Tibial artery (tissue), 4 donors: ENCODE measurements at regions not wholly inside any gene's neighbourhood (a gene's known extent, or its start where the extent isn't known, plus 50 kb on each side); places are given as distances from the start of the nearest gene placed in this dataset.

ENCODE experiments used
- DNase-seq, 2 donors: peaks; one replicate each; pipeline ENCODE4 v3.0.0-alpha.2; 2019
- H3K27ac ChIP-seq, 2 donors: fragments of 200-600 bp; sonication (generic) in 1 of 2; 1 replicate in 1 of 2; 2 replicates in 1 of 2; pipeline ENCODE4 v1.5.1; 2018 to 2019; ENCODE audit warnings: mild to moderate bottlenecking in 1 of 2
- H3K27me3 ChIP-seq, 2 donors: fragments of 200-600 bp; sonication (generic) in 1 of 2; one replicate each; pipeline versions ENCODE4 v1.5.1 to v1.6.0; 2016 to 2019
- H3K36me3 ChIP-seq, 3 donors: fragments of 200-600 bp; sonication (generic) in 2 of 3; one replicate each; pipeline ENCODE4 v1.5.1; 2016 to 2019; ENCODE audit warnings: mild to moderate bottlenecking in 2 of 3
- H3K4me1 ChIP-seq, 4 donors: fragments of 200-600 bp; sonication (generic) in 2 of 4; 1 replicate in 3 of 4; 2 replicates in 1 of 4; pipeline ENCODE4 v1.5.1; 2016 to 2019
- H3K4me3 ChIP-seq, 2 donors: fragments of 200-600 bp; sonication (generic) in 1 of 2; 1 replicate in 1 of 2; 2 replicates in 1 of 2; pipeline ENCODE4 v1.5.1; 2018 to 2019; ENCODE audit warnings: mild to moderate bottlenecking in 2 of 2
- H3K9me3 ChIP-seq, 3 donors: fragments of 200-600 bp; sonication (generic) in 1 of 3; one replicate each; pipeline ENCODE4 v1.5.1; 2016 to 2019
- CTCF ChIP-seq, 2 experiments: fragments of 200-600 bp in 1 of 2; fragments of 450-650 bp in 1 of 2; IDR thresholded peaks; one replicate each; pipeline ENCODE4 v1.5.1; 2017 to 2019; ENCODE audit warnings: antibody characterized with exemption in 2 of 2, mild to moderate bottlenecking in 1 of 2, moderate library complexity in 1 of 2
- intact Hi-C: fragments of 100-400 bp; cut with DNase I; formaldehyde crosslinking; loops from one replicate; pipeline ENCODE4 v1.15.0; 2023; ENCODE audit warnings: low total_unique reads

- DNase-seq: no peak
- no peaks in the 10 kb centered on the region for H3K36me3 ChIP-seq
- no peaks in the 10 kb centered on the region for H3K9me3 ChIP-seq
- H3K27me3 ChIP-seq: no peaks in the 10 kb centered on the region
- no peaks in the 10 kb centered on the region for H3K4me1 ChIP-seq
- no peak overlapping the region for H3K4me3 ChIP-seq
- no peak overlapping the region for H3K27ac ChIP-seq
- intact Hi-C loops: no loop called here
- no peak for TF ChIP-seq CTCF (IDR thresholded peaks at IDR 0.05)
Measured at GRCh38 chr4:27714073-27714472, 853.4 kb downstream of the STIM2 start.

GRCh38 chr4:27716693-27717430, 856.2 kb downstream of the STIM2 start:
- intact Hi-C loops: no loop called here
- Histone ChIP-seq H3K36me3 (no peaks in the 10 kb centered on the region), H3K4me1 (no peaks in the 10 kb centered on the region), H3K27me3 (no peaks in the 10 kb centered on the region), H3K4me3 (no peak overlapping the region), H3K9me3 (no peaks in the 10 kb centered on the region), H3K27ac (no peak overlapping the region)
- TF ChIP-seq CTCF (IDR thresholded peaks at IDR 0.05): no peak
- no peak for DNase-seq

- Histone ChIP-seq H3K36me3 (no peaks in the 10 kb centered on the region), H3K4me1 (no peaks in the 10 kb centered on the region), H3K4me3 (no peak overlapping the region), H3K27ac (no peak overlapping the region), H3K27me3 (no peaks in the 10 kb centered on the region), H3K9me3 (no peaks in the 10 kb centered on the region)
- DNase-seq: no peak
- intact Hi-C loops: no loop called here
- TF ChIP-seq CTCF (IDR thresholded peaks at IDR 0.05): no peak
Measured at GRCh38 chr4:27717431-27717755, 856.8 kb downstream of the STIM2 start.

GRCh38 chr4:27720010-27720766, 859.5 kb downstream of the STIM2 start:
- TF ChIP-seq CTCF (IDR thresholded peaks at IDR 0.05): no peak
- H3K27ac ChIP-seq: no peak overlapping the region
- intact Hi-C loops: no loop called here
- H3K4me1 ChIP-seq: no peaks in the 10 kb centered on the region
- DNase-seq: no peak
- no peak overlapping the region for H3K4me3 ChIP-seq
- H3K27me3 ChIP-seq: no peaks in the 10 kb centered on the region
- H3K9me3 ChIP-seq: no peaks in the 10 kb centered on the region
- H3K36me3 ChIP-seq: no peaks in the 10 kb centered on the region

- no peaks in the 10 kb centered on the region for H3K36me3 ChIP-seq
- no peaks in the 10 kb centered on the region for H3K4me1 ChIP-seq
- TF ChIP-seq CTCF (IDR thresholded peaks at IDR 0.05): no peak
- no peak for DNase-seq
- intact Hi-C loops: no loop called here
- no peaks in the 10 kb centered on the region for H3K27me3 ChIP-seq
- H3K27ac ChIP-seq: no peak overlapping the region
- no peak overlapping the region for H3K4me3 ChIP-seq
- no peaks in the 10 kb centered on the region for H3K9me3 ChIP-seq
Measured at GRCh38 chr4:27721193-27721592, 860.6 kb downstream of the STIM2 start.
